ENCODE measurements at regions not wholly inside any gene's neighbourhood (a gene's known extent, or its start where the extent isn't known, plus 50 kb on each side); places are given as distances from the start of the nearest gene placed in this dataset.
A peak's percentile ranks its signal among the peaks of the same experiment; 100 is the strongest.
"Not testable (repeated sequence)": the region's sequence is repeated elsewhere in the genome, so short reads cannot be mapped to it uniquely, and the experiment has no call there.

DNA sequence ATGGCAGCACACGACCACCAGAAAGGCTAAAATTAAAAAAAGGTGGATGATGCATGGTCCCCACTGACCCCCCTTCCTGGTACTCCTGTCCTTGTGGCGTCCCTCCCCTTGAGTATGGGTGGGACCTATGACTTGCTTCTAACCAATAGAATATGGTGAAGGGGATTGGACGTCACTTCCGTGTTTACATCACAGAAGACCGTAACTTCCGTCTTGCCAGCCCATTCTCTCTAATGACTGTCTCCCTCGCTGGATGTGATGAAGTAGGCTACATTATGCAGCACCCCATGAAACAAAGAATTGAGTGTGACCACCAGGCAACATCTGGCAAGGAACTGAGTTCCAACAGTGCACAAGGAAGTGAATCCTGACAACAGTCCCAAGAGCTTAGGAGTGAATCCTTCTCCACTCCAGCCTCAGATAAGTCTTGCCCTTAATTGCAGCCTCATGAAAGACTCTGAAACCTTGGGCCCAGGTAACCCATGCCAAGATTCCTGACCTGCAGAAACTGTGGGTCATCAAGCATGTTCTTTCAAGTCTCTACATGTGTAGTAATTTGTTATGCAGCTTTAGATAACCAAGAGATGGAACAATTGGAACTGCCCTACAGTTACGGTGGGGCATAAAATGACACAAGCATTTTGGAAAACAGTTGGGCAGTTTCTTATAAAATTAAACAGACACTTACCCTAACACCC, 80.1 kb upstream of the NPAS2 start:
- FAIRE-seq = no peak
- no peak for DNase-seq (ENCODE audit: low spot score)

DNA sequence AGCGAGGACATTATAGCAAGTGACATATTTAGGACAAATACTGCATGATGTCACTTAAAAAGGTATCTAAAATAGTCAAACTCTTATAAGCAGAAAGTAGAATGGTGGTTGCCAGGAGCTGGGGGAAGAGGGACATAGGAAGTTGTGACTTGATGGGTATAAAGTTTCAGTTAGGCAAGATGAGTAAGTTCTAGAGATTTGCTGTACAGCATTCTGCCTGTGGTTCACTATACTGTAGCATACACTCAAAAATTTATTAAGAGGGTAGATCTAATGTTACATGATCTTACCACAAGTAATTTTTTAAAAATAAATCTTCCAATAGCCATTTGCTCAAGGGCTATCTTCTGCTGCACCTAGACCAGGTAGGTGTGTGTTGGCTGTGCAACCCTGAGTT, 78.1 kb upstream of the NPAS2 start:
- no peak for FAIRE-seq
- peak; percentile 9 for DNase-seq (ENCODE audit: low spot score)

DNA sequence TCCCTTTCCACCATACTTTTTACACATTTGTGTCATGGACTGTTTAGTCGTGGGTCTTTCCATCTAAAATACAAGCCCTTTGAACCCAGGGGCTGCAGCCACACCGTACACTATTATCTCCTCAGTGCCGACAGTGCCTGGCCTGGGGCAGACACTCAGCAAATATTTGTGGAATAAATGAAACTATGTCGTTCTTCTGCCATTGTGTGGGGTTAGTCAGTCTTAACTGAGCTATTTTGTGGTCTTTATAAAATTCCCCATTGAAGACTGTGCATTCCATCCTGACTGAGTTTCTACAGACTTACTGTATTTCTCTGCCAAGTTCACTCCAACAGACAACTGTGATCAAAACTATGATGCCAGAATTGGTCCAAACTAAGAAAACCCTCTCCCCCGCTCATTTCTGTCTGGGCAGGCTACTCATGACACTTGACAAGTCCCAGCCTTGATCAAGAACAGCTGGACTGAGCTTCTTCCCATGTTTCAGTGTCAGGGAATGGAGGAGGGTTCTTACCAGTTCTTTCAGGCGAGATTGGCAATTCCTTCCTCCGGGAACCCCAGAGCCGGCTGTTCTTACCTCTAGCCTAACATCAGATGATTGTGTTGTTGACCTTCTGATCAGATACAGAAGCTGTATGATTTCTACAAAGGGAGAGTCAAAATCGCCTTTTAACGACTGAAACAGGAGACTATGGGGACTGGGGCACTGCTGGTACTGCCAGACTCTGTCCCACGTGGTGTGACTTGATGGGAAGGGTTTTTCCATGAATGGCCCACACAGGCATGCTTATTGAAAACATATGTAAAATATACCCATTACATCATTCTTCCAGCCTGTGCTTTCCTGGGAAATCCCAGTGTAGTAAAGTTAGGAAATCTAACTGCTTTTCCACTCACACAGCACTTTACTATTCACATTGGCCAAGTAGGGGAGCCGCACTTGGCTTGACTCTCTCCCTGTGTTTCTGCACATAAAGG, 77.4 kb upstream of the NPAS2 start:
- DNase-seq (ENCODE audit: low spot score) = peak; percentile 91
- FAIRE-seq = peak; percentile 91

DNA sequence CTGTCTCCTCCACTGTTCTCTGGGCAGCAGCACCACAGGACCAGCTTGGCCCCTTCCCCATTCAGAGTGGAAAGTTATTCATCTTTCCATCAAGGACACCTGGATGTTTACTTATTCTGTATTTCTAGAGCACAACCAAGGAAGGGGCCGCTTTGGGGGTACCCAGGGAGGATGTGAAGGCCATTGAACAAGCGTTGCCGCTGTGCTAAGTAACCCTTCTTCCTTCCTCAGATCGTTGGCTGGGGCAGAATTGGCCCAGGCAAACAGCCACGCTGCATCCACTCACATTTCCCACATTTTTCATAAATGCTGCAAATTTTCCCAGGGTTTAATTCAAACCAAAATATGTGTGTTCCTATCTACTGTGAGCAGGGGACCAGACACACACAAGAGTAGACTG, 76.2 kb upstream of the NPAS2 start:
- FAIRE-seq (no peak), DNase-seq (ENCODE audit: low spot score) (no peak)

DNA sequence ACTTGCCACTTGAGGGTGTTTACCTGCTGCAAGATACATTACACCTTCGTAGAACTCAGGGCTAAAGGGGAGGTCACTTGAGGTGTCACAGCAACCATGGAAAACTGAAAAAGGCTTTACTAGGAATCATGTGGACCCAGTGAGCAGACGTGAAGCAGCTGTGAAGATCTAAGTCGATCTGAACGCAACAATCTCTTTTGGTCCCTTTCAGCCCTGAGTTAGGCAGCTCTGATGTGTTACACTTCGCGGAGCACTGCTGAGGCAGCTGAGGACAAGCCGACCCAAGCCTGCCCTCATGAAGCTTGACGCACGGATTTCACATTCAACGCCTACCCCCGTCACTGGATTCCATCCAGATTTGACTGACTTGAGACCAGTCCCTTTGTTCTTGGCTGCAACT, 75.8 kb upstream of the NPAS2 start:
- FAIRE-seq = no peak
- no peak for DNase-seq (ENCODE audit: low spot score)

DNA sequence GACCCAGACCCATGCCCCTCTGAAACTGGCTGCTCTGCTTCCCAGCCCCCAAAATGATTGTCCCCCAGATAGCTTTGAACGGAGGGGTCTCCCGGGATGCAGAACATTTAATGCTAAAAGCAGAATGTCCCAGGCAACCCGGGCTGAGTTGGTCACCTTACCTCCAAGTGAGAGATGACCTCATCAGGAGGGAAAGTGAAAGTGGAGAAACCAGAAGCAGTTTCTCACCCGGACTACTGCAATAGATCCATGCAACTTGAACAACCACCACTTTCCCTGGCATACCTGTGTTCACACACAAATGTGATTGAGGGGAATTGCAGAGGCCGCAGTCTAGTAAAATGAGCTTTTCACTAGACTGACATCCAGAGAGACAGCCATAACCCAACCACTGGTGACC, 75.3 kb upstream of the NPAS2 start:
- peak; percentile 54 for DNase-seq (ENCODE audit: low spot score)

DNA sequence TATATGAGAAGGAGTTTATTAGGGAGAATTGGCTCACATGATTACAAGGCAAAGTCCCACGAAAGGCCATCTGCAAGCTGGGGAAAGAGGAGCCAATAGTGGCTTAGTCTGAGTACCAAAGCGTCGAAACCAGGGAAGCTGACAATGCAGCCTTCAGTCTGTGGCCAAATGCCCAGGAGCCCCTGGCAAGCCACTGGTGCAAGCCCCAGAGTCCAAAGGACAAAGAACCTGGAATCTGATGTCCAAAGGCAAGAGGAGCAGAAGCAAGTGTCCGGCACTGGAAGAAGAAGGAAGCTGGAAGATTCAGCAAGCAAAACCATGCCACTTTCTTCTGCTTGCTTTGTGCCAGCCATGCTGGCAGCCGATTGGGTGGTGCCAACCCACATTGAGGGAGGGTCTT, 74.3 kb upstream of the NPAS2 start:
- FAIRE-seq (no peak), DNase-seq (ENCODE audit: low spot score) (no peak)

More for the DNA sequence above, 75.3 kb upstream of the NPAS2 start:
- FAIRE-seq = peak; percentile 11

DNA sequence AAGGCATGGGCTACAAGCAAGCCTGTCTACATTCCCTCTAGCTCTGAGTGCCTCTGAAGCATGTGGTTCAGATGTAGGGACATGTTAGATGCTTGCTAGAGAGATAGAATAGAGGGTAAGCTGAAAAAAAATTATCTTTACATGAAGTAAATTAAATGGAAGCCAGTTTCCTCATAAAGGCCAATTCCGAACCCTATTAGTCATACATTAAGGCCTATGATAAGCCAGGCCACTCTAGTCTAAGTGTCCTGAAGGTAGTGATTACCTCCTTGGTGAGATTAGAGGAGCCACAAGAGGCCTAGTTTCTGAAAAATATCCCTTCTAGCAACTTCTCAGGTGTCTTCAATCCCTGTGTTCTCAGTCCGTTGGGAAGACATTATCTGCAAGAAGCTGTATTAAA, 72.4 kb upstream of the NPAS2 start:
- FAIRE-seq (no peak), DNase-seq (ENCODE audit: low spot score) (no peak)

DNA sequence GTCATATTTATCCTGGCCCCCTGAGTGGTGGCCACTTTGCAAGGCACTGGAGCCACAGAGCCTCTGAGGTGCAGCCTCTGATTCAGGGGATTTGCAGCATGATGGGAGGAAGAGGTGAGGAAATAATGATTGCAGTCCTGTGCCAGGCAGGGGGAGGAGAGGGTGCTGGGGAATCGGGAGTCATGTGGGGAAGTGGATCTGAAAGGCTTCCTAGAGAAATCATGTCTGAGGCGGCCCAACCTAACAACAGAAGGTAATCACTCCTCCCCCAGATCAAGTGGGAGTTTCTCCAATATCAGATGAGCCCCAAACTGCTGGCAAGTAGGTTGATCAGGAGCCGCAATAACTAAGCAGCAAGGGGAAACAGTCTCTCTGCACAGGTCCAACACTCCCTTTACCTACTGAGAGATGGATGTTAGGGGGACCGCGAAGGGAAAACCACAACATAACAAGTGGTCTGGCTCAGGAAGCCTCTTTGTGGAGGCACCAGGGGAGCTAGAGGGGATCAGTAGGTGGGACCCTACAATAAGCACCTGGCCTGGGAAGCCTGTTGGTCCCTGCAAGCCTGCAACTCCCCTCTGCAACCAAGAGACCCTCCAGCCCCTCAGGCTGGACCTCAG, 71.8 kb upstream of the NPAS2 start:
- FAIRE-seq = no peak

DNA sequence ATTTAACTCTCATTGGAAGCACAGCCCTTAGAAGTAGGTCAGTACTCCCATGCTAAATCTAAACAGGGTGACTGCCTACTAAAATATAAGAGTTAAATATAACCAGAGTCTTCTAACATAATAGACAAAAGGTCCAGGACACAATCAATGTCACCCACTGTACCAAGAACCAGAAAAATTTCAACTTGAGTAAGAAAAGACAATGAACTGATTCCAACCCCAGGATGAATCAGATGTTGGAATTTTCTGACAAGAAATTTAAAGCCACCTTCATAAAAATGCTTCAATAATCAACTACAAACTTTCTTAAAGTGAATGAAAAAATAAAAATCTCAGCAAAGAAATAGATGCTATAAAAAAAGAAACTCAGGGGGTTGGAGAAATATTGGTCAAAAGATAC, 71.3 kb upstream of the NPAS2 start:
- DNase-seq (ENCODE audit: low spot score) (no peak), FAIRE-seq (no peak)

More for the DNA sequence above, 71.8 kb upstream of the NPAS2 start:
- no peak for DNase-seq (ENCODE audit: low spot score)

DNA sequence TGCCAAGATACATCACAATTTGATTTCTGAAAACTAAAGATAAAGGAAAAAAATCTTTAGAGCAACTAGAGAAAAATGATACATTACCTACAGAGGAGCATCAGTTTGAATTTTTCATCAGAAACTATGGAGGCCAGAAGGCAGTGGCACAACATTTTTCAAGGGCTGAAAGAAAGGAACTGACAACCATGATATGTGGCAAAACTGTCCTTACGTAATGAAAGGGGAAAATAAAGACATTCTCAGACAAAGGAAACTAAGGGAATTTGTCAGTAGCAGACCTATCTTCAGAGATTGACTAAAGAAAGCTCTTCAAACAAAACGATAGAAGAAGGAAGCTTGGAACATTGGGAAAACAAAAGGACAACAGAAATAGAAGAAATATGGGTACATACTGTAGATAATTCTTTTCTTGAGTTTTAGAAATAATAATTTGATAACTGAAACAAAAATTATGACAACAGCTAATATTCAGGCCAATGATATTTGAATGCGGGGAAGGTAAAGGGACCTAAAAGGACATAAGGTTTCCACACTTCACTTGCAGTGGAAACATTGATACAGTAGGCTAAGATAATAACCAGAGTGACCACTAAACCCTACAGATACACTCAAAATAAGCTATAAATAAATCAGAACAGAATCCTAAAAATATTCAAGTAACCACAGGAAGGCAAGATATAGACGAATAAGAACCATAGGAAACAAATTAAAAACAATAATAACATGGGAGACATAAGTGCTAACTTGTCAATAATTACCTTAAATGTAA, 70.0 kb upstream of the NPAS2 start:
- DNase-seq (ENCODE audit: low spot score) = no peak
- no peak for FAIRE-seq

DNA sequence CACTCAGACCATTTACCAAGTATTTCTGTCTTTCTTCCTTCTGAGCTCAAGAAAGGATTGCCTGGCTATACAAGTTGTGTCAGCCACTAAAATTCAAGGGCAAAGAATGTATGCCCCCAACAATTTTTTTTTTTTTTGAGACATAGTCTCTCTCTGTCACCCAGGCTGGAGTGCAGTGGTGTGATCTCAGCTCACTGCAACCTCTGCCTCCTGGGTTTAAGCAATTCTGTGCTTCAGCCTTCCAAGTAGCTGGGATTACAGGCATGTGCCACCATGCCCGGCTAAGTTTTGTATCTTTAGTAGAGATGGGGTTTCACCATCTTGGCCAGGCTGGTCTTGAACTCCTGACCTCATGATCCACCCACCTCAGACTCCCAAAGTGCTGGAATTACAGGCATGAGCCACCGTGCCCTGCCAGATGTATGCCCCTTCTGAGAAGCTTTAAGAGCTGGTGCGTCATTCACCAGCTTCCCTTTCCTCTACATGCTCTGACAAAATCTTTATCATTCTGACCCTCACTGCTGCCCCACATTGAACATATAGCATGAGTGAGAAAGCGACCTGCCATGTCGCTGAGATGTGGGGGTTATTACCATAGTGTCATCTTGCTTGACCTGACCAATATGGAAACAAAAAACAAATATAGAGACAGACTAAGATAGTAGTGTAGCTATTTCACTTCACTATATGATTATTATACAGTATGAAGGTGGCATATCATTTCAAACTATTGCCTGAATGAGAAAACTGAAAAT, 67.9 kb upstream of the NPAS2 start:
- not testable (repeated sequence) for FAIRE-seq; DNase-seq (ENCODE audit: low spot score)

DNA sequence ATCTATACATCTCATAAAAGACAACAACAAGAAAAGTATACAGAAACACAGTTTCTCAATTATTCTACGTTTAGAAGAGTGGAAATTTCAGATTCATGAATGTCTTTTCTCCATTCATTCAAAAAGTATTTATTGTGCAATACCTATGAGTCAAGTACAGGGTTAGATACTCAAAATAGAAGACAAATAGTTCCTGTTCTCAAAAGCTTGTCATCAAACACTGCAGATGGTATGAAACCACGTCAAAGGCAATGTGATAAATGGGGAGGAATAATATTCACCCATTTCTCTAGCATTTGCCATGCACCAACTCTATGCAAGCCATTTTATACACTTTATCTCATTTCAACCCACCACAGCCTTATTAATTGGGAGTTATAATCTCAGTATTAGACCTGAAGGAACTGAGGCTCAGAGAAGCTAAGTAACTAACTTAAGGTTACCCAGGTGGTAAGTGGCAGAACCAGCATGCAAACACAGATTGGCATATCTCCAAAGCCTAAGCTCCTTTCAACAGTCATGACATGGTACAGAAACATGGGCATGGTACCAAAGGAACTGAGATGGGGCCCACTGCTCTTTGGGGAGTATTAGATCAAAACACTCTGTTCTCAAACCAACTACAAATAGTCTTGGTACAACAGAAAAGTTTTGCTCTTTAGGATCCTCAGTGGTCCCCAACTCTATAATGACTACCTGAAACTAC, 67.2 kb upstream of the NPAS2 start:
- FAIRE-seq (no peak), DNase-seq (ENCODE audit: low spot score) (peak; percentile 56)

DNA sequence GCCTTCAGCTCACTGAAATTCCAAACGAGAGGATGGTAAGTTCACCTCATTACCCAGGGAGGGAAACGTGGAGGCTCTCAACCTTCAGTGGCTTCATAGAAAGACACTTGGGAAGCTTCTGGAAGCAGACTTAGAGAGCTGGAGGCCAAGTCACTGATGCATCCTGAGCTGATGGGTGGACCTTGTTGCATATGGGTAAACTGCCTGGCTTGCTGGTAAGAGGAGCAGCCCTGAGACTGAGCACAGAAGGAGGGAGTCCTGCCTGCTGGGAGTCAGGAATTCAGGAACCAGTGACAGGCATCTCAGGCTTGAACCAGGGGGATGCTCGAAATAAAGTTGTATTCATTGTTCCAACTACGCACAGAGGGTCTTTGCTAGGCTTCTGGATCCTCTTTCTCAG, 66.5 kb upstream of the NPAS2 start:
- FAIRE-seq = no peak
- DNase-seq (ENCODE audit: low spot score) = no peak

DNA sequence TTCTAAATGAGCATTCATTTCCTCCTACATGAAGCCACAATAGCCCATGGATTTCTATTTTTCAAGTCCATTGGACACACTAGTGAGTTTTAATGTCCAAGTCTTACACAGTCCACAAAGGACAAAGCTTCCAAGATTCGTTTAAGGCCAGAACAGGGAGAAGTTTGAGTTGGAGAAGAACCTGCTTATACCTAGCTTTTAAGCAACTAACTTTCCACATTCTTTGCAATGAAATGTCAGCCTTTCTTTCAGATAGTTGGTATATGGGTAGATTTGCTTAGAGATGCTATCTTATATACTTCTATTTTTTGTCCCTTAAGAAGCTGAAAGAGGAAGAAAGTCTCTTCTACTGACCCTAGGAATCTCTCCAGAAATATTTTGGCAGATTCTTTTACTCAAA, 66.1 kb upstream of the NPAS2 start:
- FAIRE-seq = no peak
- no peak for DNase-seq (ENCODE audit: low spot score)

DNA sequence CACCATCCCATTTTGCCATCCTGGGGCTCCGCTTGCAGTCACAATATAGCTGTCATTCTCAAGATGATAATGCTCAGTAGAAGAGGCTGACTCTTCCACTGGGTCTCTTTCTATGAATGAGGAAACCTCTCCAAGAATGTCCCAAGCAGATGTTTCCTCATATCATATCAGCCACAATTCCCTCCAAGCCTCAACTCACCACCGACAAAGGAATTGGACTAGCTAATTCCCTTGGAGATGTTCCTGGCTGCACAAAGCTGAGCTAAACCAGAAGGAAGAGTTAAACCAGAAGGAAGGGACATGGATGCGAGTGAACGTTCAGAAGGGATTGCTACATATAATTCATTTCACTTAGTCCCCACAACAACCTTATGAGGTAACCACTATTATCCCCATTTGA, 65.0 kb upstream of the NPAS2 start:
- no peak for FAIRE-seq
- no peak for DNase-seq (ENCODE audit: low spot score)

DNA sequence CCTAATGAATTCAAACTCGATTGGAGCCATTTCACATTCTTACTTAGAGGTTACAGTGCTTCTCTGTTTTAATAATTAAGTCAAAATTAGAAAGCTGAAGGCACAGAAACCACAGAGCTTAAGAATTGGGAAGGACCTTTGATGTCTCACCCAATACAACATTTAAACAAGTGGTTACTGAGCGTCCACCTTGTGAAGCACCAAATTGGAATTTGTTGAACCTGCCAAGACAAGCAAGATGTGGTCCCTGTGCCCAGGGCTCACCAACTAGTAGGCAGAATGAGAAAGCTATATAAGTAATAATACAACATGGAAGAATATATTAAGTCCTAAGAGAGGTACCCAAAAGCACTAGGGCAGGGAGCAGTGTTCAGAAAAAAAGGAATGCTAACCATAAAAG, 64.5 kb upstream of the NPAS2 start:
- no peak for FAIRE-seq
- DNase-seq (ENCODE audit: low spot score) = no peak

DNA sequence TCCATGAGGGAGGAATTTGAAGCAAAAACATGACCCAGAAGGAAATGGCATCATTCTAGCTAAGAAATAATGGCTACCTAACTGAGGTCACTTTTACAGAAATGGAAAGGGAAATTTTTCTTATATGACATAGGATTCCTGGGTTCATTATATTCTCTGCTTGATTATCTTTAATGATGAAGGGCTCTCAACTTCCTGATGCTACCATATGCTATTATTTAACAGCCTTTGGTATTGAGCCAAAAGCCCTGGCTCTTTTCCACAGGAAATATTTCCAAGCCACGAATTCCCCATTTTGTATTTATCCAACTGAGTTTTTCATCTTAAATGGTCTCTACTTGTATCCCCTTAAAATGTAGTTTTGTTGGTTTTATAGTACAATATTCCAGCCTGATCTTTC, 63.2 kb upstream of the NPAS2 start:
- DNase-seq (ENCODE audit: low spot score) = no peak
- no peak for FAIRE-seq

DNA sequence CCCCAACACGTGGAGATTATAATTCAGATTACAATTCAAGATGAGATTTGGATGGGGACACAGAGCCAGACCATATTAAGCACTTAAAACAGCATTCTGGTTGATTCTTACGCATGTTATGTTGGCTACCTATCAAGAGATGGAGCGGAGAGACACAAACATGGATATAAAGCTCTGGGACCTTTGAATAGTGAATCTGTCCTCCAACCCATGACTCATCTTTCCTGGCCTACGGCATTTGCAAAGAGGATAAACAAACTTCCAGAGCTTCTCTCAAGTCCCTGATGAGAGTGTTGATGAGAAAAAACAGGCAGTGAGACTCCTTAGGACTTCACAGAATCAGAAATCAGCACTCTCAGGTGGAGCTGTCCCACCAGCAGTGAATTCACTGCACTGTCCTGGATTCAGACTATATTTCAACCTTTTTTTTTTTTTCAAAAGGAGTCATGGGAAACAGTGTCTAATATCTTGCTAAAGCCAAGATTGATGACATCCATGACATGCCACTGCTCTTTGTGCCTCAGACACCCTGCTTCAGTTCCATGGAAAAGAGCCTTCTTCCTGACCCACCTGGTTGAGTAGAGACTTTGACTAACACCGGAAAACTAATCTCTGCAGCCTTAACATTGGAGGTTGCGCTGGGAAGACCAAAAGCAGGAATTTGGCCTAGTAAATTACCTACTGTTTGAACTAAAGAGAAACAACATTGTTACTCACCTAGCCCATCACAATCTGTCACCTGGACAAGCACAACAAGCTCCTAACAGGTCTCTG, 62.1 kb upstream of the NPAS2 start:
- no peak for DNase-seq (ENCODE audit: low spot score)
- FAIRE-seq = no peak
